A549 (cell line): ENCODE measurements at regions not wholly inside any gene's neighbourhood (a gene's known extent, or its start where the extent isn't known, plus 50 kb on each side); places are given as distances from the start of the nearest gene placed in this dataset.

Source experiments
- CTCF ChIP-seq: fragments of >200 bp; sonication (Bioruptor Twin); formaldehyde crosslinking; IDR thresholded peaks from 3 replicates; pipeline ENCODE4 v1.5.1; 2016
- POLR2A ChIP-seq: IDR thresholded peaks from 2 replicates; pipeline ENCODE4 v1.6.1; 2012; ENCODE audit warnings: mild to moderate bottlenecking, low read length

GRCh38 chr5:2052687-2053086 is 170.0 kb upstream of the IRX4 start:
- TF ChIP-seq CTCF: no peak
- TF ChIP-seq POLR2A: no peak
